Esophagus mucosa (tissue), 1 donor: ENCODE measurements at regions not wholly inside any gene's neighbourhood (a gene's known extent, or its start where the extent isn't known, plus 50 kb on each side); places are given as distances from the start of the nearest gene placed in this dataset.
"Not testable (repeated sequence)": the region's sequence is repeated elsewhere in the genome, so short reads cannot be mapped to it uniquely, and the experiment has no call there.

ENCODE experiments used
- ATAC-seq: fragments of 200-7000 bp; cut with Tn5 transposase; one replicate; pipeline ENCODE4 v1.9.1; 2020
- donor health status: DM: yes; HTN: yes; CAD: no.

DNA sequence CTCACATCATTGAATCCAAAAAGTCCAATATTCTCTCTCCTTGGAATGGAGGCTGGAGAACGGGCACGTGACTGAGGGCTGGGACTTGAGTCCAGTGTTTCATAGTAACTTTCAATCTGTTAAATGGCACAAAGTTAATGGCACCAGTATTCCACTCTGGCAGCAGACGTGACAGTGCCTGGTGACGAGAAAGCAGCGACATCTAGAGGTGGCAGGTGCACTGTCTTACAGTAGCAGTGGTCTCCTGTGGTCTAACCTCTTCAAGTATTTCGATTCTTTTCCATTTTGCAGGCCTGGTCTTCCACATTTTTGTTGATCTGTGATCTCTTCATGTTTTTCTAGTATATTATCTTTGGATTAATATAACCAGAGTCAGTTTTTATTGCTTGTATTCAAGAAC is 107.1 kb downstream of the OXSM start:
- no peak for ATAC-seq

DNA sequence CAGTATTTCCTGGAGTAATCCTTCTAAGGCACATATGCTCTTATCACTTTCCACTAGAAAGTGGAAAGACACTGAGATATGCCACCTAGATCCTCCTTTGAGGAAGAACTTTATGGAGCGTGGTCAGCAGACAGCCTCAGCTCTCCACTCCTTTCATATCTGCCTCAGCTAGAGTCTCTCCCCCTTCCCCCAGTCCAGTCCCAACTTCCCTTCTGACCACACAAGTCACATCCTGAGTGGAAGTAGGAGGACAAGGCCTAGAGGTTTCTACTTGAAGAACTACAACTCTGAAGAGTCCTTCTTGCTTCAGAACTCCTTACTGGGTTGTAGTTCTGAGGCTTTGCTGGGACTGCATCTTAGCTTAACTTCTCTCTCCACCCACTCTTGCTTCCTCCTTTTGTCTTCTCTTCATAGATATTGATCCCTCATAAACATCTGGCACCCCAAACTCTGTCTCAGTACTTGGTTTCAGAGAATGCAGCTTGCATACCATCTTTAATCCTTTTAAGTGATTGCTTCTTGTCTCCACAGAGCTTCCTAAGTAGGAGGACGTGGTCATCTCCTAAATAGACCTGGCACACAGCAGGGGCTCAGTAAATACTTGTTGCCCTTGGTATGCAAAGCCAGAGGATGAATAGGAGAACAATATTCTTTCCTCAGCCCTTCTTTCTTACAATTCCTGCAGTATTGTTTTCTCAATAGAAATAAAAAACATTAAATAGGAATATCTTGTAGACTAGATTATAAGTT is 109.6 kb downstream of the OXSM start:
- ATAC-seq: no peak

DNA sequence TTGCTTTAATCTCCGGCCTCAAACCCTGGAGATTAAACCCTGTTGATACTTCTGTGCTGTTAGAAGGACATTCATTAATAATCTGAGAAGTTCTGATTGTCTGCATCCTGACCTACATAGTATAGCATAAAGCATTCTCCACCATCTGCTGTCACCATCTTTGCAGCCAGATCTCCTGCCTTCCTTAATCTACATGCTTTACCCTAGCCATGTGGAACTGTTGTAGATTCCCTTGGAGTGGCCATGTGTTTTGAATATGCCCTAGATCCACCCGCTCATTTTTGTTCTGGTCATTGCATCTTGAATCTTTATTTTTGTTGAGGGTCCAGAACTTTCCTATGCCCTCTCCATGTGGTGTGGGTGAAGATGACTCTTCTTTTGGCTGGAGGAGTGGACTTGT is 110.3 kb downstream of the OXSM start:
- ATAC-seq: no peak

DNA sequence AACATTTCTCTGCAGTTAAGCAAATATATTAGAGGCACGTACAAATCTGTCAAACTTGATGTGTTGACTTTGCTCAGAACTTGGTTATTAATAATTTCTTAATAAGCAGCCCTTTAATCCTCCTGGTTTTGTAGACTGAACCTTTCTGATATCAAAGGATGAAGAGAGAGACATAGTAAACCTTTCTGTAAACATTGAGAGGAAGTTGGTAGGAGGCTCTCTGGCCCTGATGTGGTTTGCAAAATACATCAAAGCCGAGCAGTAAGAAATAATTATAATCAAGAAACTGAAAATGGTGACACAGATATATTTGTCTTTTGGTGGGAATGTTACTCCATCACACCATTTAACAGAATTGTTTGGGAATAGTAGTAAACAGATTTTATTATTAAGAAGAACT is 111.9 kb downstream of the OXSM start:
- ATAC-seq: no peak

DNA sequence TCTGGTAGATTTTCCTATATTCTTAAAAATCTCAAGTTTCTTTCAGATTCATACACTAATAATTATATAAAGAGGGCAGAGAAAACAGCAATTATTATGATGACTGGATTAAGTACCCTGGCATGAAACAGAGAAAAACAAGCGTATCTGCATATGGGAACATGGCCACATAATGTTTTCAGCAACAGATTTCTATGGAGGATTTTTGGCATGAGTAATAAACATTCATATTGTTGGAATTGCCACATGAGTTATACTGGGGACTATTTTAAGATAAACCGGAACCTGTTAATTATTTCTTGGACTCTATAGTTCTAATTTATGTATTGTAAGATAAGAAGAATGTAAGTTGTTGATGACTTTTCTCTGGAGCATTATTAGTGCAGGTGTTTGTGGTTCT is 112.7 kb downstream of the OXSM start:
- no peak for ATAC-seq

DNA sequence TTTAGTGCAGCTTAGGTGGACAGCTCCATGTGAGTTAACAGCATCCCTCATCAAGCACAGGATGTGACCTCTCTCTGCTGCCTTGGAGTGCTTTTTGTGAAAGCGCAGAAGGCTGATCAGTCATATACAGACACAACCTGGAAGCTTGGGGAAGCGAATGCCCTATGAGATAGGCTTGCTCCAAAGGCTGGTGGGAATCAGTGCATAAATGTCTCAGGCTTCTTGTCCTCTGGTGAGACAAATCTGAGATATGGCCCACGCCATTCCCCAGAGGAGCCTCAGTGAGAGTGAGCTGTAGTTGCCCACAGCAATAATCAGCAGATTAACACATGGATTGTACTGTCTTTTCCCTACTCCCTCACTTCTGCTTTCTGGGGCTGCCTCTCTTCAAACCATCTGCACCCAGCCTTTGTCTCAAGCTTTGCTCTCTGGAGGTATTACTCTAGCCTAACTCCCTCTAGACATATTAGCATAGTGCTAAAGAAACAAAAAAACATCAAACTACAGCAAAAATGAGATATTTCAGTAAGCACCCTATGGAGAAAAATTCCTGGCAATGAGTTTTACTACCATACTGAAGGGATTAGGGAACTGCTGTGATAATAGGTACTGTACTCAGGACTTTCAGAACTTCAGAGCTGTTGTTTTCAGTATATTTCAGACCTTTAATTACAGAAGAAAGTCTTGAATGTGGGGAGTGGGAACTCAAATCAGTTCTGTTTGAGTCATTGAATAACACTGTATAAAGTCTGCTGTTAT is 113.7 kb downstream of the OXSM start:
- no peak for ATAC-seq

DNA sequence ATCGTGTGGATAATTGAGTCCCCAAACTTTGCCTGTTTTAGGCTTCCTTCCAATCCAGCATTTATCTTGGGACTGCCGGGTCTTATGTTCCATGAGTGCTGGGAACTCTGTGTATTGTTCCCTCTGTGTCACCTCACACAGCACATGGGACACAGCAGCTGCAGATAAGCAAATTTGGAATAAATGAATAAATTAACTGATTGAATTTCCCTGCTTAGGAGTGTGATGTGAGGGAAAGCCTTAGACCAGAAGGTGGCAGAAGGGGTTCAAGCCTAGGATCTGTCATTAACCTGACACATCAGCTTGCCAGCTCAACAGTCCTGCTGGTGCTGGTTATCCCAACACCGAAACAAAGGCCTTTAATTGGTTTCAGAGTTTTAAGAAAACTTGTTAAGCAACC is 114.3 kb downstream of the OXSM start:
- peak; percentile 39 for ATAC-seq

DNA sequence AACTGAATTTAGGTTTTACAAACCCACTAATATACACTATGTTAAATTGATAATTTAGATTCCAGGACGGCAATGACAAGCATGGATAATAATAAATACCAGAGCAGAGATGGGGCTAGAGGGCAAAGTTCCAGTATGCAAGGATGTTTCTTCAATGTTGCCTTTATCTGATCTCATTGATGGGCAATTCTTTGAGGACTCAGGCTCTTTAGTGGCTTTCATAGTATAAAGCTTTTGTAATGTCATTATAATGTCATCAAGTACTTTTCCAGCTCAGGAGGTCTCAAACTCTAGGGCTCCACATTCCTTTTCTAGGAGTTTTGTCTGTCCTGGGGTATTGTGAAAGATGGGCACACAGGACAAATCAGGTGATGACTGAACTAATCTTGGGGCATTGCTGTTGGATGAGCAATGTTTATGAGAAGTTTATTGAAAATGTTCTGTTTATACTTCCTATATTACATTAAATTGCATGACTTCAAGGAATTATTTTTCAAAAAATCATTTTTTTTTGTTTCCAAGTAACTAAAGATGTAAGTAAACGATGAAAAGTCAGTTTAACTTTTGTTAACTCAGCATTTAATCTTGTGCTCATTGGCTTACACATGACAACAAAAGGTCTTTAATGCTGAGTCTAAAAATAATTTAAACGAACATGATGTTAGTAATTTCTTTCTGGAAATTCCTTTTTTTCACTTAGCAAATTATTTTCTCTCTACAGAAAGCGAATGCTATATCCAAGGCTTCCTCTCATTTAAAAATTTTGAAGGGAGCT is 116.4 kb downstream of the OXSM start:
- ATAC-seq: no peak

DNA sequence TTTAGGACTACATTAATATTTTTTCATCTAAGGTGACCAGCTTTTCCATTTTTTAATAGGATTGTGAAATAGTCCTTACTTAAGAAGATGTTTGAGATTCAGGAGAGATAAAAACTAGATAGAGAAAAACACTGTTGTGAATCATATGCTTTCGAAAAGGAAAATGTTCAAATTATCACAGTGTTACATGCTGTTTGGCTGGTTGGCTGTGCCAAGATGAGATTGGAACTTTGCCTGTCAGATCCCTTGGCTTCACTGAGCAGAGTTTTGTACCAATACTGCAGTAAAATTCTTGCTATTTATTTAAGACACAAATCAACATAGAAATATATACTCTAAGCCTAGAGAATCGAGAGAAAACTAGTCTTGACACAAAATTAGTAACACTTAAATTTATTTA is 117.2 kb downstream of the OXSM start:
- no peak for ATAC-seq

DNA sequence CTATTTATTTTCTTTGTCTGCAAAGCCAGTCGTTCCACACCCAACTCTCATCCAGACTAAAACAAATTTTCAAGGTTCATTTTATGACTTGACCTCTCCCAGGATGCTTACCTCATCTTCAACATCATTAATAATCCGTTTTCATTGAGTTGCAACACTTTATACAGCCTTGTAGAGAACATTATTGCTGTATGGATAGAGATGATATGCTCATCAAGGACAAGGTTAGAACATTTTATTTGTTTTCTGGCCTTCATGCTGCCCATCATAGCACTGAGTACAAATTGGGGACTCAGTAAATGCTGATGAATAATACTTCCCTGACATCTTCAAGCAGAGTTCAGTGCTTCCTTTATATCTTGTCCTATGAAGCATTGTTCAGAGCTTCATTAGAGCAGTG is 120.2 kb downstream of the OXSM start:
- no peak for ATAC-seq

DNA sequence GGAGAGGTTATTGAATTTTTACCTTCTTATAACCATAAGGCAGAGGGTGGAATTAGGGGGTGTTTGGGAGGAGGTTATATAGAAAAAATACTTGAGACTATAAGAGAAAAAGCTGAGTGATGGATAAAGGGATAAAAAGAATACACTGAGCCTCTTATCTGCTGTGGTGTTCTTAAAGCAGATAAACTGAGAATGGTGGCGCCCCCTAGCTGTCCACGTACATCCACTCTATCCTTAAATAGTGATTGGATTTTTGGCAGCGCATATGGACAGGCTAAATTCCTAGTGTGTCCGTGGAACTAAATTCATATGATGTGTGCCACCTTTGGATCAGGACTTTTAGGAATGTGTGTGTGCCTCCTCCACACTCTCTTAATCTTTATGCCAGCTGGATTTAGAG is 121.1 kb downstream of the OXSM start:
- ATAC-seq: no peak

DNA sequence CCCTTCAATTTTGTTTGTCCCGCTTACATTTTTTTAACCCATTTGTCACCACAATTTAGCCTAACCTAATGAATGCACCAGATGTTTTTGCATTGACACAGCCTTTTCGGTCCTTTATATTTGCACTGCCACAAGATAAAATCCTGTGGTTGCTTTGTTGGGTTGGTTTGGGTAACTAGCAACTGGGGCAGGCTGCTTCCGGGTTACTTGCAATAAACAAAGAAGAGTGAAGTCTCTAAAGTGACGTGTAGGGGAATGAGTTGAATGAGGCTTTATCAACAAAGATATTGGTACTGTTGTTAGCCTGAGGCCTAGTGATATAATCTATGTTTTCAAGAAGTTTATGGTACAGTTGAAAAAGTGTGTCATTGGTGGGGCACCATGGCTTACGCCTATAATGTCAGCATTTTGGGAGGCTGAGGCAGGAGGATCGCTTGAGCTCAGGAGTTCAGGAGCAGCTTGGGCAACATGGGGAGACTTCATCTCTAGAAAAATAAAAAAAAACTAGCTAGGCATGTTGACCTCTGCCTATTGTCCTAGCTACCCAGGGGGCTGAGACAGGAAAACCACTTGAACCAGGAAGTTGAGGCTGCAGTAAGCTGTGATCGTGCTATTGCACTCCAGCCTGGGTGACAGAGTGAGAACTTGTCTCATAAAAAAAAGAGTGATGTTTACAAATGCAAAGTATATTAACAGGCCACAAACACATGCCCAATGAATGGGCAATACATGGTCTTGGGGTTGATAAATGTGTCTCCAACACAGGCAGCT is 121.8 kb downstream of the OXSM start:
- ATAC-seq: no peak

DNA sequence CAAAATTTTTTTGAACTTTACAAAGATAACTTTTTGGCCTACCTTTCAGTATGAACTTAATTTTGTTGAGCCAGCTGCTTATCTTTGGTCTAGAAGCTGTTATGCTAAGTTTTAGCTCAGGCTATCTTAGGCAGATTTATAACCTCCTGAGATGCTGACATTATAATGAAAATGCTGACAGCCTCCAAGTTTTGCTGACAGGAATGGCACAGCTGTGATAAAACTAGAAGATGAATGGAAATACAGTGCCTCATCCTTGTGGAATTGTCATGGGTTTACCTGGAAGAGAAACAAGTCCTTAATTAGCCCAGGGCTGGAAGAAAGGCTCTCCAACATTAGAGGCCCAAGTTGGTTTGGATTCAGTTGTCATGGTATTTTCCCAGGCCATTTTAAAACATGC is 123.3 kb downstream of the OXSM start:
- ATAC-seq: no peak

DNA sequence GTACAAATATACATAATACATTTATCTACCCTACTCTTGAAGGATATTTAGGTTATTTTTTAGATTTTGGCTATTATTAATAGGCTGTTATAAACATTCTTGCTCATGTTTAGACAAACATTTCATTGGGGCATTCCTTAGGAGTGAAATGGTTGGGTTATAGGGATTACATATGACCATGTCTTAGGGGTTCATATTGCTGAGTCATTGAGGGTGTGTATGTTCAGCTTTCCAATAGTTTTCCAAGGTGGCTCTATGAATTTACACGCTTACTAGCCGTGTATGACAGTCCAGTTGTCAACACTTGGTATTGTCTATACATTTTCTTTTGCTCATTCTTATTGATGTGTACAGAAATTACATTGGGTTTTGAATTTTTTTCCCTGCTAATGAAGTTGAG is 125.8 kb downstream of the OXSM start:
- ATAC-seq: no peak

DNA sequence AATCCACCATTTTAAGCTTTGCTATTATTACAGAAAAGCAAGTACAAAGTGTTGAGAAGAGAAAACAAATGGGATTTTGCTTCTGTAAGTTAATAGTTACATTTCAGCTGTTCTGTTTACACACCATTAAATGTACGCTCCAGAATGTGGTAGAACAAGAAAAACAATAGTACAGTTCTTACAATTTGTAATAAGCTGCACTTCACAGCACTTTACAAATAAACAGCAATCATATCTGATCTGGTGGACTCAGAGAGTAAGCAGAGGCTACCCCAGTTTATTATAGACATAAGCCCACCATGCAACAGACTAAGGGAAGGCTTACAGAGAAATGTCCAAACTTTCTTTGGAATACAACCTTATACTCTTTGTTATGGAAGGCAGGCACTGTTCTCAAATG is 126.4 kb downstream of the OXSM start:
- ATAC-seq: no peak

DNA sequence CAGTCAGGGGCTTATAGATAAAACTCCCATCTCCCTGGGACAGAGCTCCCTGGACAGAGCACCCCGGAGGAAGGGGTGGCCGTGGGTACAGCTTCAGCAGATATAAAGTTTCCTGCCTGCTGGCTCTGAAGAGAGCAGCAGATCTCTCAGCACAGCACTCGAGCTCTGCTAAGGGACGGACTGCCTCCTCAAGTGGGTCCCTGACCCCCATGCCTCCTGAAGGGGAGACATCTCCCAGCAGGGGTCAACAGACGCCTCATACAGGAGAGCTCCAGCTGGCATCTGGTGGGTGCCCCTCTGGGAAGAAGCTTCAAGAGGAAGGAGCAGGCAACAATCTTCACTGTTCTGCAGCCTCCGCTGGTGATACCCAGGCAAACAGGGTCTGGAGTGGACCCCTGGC is 142.1 kb downstream of the OXSM start:
- ATAC-seq: not testable (repeated sequence)

DNA sequence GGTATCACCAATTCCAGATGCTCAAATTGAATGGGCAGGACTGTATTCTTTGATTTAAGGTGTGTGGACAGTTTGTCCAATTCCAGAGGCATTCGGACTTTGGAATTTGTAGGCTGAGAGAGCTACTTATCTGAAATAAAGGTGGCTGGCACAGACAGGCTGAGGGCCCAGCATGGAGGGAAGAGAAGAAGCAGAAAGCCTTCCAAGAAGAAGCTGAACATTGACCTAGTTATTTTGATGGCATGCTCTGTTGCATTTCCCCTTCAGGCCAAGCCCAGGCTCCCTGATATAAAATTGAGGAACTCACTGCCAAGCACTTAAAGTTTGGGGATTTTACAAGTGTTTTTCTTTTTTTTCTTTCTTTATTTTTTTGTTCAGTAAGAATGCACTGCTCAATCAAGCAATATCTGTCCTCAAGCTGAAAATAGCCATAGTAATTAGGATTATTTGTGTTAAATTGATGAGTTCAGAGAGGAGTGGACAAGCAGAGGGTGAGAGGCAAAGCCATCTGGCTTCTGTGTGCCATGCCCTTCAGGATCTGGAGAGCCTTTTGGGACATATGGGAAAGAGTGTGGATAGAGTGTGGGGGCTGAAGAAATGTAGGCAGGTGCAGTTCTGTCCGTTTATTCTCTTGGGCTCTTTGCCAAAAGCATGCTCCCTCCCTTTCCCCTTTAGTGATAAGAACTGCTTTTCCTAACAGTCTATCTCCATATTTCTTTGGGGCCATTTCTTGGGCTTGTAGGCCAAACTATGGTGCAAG is 148.9 kb downstream of the OXSM start:
- no peak for ATAC-seq

DNA sequence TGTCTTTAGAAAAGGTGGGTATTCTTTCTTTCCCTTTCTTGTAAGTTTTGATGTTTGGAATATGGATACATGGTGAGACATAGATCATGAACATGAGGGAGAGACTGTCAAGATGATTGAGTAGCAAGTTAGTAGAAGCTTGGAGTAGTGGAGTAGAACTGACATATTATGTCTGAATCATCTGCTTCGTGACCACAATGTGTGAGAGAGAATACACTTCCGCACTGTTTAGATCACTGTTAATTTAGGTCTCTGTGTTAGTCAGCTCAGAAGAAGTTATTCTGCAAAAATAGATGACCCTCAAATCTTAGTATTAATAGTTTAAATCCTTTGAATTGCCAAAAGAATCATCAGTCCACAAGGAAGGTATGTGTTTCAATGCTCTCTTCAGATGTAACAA is 151.0 kb downstream of the OXSM start:
- no peak for ATAC-seq

DNA sequence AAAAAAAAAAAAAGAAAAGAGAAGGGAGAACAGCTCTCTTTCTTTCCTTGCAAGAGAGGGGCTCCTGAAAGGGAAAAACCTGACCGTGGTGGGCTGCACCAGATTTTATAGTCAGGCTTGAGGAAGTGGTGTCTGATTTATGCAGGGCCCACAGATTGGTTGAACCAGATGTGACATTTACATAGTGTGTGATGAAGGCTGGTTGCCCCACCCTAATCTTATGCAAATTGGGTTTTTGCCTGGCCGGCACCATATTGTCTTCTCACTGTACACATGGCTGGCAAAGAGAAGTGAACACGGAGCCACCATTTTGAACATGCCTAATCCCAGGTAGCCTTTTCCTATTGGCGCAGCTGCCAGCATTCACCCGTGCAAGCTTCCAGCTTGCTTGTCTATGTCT is 154.4 kb downstream of the OXSM start:
- ATAC-seq: no peak

DNA sequence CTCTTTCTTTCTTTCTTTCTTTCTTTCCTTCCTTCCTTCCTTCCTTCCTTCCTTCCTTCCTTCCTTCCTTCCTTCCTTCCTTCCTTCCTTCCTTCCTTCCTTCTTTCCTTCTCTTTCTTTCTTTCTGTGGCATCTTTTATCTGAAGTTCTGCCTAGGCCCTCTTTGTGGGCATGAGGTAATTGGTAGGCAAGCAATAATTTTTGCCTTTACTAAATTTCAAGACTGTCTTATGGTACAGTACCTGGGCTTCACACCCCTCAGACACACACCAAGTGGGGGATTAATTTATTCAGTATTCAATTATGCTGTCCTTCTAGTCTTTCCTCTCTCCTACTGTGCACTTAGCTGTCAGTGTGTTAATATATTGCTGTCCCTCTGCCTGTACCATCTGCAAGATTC is 155.5 kb downstream of the OXSM start:
- ATAC-seq: no peak

DNA sequence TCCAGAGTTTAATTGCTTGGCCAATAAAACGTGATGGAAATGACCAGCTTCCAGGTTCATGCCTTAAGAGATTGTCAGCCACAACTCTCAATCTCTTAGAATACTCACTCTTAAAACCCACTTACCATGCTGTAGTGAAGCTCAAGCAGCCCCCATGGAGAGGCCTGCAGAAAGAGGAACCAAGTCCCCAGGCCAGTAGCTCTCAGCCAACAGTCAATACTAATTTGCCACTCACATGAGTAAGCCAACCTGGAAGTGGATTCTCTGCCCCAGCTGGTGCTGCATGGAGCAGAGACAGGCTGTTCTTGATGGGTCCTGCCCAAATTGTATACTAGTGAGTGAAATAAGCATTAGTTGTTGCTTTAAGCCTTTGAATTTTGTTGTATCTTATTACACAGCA is 155.9 kb downstream of the OXSM start:
- no peak for ATAC-seq

DNA sequence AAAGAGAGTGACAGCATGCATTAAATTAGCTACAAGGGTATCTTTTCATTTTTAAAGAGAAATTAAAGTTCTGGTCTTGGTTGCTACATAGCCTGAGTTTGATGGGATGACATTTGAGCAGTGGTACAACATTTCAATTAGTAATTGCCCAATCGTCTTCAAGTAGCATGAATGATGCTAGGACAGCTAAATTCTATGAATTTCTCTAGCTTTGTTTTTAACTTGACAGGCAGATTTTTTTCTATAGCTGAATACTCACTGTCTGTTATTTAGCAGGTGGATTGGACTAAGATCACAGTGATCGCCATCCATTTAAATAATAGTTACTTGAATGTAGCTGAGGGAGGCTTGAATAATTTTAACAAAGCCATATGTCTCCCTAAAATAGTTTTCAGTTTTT is 162.2 kb downstream of the OXSM start:
- no peak for ATAC-seq
